Stimulated activated CD4-positive, alpha-beta T cell treated with anti-CD3 and anti-CD28 coated beads, Interleukin-12 subunit alpha, Interleukin-12 subunit beta, amount 100 ng/mL, for 24 hours (primary cell): ENCODE measurements at regions not wholly inside any gene's neighbourhood (a gene's known extent, or its start where the extent isn't known, plus 50 kb on each side); places are given as distances from the start of the nearest gene placed in this dataset.

Source experiments
- DNase-seq, 2 experiments: peaks; one replicate each; pipeline ENCODE4 v3.0.0-alpha.2; 2020; ENCODE audit warnings: low read depth in 2 of 2

GRCh38 chr10:28781296-28781695 lies 104.0 kb downstream of the BAMBI start:
- no peak for DNase-seq

GRCh38 chr10:28783087-28783486 lies 105.8 kb downstream of the BAMBI start:
- no peak for DNase-seq

- no peak for DNase-seq
These were observed 107.7 kb downstream of the BAMBI start for GRCh38 chr10:28785018-28785417.

DNA sequence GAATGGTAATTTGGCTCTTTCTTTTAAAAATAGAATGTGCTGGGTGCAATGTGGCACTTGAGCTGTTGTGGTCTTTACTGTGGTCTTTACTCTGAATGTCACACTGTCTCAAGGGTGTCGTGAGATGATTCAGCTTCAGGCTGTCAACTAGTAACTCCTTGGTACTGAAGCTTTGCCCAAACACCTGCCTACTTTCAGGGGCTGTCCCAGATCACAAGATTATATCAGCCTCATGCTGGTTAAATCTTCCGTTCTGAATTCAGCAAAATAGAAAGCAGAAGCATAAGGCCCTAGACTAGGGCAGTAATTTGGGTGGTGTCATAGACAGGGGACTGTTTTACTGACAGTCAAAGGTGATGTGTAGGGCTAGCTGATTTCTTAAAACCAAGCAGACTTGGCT lies 110.9 kb downstream of the BAMBI start:
- no peak for DNase-seq

GRCh38 chr10:28788762-28789161 lies 111.4 kb downstream of the BAMBI start:
- no peak for DNase-seq

DNA sequence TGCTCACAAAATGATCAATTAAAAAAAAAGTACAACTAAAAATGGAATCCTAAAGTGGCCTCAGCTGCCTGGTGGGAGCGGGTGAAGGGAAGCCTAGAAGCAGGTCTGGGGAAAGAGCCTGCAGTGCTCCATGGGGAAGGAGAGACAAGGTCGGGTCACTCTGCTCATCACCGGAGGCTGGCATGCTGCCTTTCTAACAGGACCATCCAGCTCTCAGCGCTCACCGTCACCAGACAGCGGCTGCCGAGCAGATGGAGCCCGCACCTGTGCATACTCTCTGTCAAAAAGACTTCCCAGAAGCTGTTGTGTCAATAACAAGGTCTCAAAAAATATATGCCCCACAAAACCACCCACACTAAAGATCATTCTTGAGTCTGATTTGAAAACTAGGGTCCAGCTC lies 112.8 kb downstream of the BAMBI start:
- DNase-seq = no peak

- DNase-seq = no peak
These were observed 116.2 kb downstream of the BAMBI start for GRCh38 chr10:28793482-28793881.

- no peak for DNase-seq
These were observed 117.7 kb downstream of the BAMBI start for GRCh38 chr10:28794986-28795385.

DNA sequence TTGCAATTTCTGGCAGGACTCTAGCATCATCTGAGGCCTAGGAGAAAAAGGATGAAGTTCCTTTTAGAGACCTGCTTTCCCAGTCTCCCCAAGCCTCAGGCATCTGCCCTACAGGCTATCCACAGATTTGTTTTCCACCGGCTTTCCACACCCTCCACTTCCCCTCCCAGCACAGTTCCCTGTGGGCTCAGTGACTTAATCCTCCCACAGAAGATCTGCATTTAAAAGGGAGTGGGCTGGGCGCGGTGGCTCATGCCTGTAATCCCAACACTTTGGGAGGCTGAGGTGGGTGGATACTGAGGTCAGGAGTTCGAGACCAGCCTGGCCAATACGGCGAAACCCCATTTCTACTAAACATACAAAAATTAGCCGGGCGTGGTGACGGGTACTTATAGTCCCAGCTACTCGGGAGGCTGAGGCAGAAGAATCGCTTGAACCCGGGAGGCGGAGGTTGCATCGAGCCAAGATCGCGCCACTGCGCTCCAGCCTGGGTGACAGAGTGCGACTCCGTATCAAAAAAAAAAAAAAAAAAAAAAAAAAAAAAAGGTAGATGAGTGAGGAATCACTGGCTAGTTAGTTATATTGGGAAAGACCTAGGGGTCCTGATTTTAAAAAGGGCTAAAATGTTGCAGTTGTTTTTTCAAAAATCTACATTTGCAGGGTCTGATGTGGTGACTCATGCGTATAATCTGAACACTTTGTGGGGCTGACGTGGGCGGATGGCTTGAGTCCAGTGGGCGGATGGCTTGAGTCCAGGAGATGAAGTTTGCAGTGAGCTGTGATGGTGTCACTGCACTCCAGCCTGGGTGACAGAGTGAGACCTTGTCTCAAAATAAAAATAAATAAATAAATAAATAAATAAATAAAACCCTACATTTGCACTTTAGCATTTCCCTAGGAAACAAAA lies 119.5 kb downstream of the BAMBI start:
- no peak for DNase-seq

DNA sequence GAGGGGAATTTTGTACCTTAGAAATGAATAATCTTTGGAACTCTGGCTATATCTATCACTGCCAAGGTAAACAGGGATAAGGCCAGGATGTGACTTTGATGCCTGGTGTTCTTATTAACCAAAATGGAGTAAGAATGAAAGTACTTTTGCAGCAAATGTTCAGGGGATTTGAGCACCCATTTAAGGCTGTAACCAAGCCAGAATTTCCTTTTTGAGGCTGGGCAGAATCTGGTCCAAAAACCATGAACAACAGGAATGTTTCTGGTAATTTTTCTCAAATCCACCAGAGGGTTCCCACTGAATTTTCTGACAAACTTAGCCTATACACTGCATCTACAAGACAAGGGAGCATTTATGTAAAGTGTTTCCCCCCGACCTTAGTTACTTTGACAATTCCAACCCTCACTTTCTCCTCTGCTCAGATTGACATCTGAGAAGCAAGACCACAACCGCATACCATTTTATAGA lies 120.6 kb downstream of the BAMBI start:
- DNase-seq = no peak

GRCh38 chr10:28798428-28798955 lies 121.2 kb downstream of the BAMBI start:
- no peak for DNase-seq

DNA sequence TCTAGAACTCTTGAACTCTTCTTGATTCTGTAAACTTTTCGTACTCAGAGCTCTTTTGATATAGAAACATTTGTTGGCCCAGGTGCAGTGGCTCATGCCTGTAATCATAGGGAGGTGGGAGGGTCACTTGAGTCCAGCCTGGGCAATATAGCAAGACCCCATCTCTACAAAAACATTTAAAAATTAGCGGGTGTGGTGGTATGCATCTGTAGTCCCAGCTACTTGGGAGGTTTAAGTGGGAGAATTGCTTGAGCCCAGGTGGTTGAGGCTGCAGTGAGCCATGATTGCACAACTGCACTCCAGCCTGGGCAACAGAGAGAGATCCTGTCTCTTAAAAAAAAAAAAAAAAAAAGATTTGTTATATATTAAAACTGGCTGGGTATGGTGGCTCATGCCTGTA lies 121.6 kb downstream of the BAMBI start:
- no peak for DNase-seq

- no peak for DNase-seq
These were observed 122.8 kb downstream of the BAMBI start for GRCh38 chr10:28800144-28800543.

DNA sequence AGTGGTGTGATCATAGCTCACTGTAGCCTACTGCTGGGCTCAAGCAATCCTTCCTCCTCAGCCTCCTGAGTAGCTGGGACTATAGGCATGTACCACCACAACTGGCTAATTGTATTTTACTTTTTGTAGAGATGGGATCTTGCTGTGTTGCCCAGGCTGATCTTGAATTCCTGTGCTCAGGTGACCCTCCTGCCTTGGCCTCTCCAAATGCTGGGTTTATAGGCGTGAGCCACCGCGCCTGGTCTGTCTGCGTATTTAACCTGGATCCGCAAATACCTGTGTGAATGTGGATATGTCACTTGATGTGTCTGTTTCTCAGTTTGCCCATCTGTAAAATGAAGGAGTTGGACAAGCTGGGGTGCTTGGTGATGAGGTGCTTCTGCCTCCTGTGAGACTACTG lies 123.9 kb downstream of the BAMBI start:
- no peak for DNase-seq

GRCh38 chr10:28801869-28802268 lies 124.5 kb downstream of the BAMBI start:
- DNase-seq = no peak

- no peak for DNase-seq
These were observed 128.1 kb downstream of the BAMBI start for GRCh38 chr10:28805390-28805789.

GRCh38 chr10:28806488-28806941 lies 129.2 kb downstream of the BAMBI start:
- DNase-seq = no peak

GRCh38 chr10:28806951-28807759 lies 129.8 kb downstream of the BAMBI start:
- DNase-seq = no peak

DNA sequence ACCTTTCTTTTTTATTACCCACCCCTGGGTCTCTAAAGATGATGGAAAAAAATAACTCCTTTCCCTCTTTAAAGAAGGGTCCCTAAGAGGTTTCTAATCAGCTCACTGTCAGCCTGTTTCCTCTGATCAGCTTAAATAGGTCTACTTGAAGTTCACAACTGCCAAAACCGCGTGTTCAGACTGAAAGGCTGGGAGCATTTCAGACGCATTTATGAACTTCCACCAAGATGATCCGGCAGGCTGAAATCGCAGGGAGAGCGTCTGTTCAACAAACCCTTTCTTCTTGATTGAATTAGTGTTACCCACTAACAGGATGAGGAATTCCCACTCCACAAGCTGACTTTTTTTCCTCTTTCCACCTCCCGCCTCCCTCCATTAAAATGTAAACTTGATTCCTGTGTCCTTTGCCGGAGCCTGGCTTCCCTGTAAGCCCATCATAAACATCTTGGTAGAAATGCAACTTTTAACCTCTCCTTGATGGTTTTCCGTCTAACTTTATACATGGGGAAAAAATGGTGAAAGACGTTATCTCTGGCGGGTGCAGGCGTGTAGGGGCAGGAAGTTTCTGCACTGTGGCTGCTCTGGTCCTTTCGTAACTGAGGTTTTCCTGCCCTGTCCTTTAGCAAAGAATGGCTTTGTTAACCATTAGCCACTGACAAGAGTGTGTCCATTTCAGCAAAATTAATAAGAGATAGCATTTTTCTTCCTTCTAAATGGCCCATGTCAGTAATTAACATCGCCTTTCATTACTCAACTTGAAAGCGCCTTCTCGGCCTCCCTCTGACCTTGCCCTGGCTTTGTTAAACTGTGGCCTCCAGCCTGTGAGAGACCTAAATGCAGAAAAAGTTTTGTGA lies 130.7 kb downstream of the BAMBI start:
- DNase-seq = no peak

DNA sequence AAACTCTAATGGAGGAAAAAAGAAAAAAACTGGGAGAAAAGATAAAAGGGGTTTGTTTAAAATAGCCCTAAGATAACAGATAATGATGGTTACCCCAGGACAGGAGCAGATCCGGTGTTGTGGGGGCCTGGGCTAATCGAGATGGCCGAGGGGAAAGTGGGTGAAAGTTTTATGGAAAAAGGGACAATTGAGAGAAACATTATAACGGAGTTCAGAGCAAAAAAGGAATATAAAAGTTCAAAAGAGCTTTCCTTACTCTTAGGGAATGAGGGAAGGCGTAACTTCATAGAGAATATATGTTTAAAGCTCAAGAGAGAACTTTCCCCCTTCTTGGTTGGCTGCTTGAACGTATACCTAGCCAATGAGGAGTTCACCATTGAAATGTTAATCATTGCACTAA lies 131.4 kb downstream of the BAMBI start:
- no peak for DNase-seq

DNA sequence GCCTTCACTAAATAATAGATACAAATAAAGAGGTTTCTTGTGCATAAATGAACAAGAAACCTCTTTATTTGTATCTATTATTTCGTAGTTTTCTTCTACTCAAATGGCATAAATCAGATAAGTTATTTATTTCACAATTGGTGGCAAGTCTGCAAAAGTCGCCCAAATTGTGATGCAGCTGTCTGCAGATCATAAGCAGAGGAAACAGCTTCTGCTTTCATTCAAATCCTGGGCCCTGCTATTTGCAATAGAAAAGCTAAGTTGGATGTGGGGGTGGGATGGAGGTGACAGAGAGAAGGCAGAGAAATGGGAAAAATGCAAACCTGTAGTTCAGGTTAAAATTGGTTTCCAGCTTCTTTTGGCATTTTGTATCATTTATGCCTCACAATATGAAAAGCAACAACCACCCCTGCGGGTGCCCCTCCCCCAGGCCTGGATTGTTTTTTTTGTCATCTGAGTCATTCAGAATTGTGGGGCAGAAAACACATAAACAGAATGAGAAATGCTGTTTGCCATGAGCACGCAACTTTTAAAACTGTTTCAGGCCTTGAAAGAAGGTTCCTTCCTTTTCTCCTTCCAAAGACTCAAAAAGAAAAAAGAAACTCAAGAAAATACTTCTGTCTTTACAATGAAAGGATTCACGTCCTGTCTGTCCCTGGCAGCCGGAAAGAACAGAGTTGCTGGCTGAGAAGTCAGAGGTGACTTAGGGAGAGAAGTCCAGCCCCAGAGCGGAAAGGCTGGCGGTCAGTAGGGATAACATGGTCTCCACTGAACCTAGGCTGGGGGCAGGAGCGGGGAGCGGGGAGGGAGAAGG lies 132.9 kb downstream of the BAMBI start:
- DNase-seq = no peak
